HEK293 (cell line): ENCODE measurements at regions not wholly inside any gene's neighbourhood (a gene's known extent, or its start where the extent isn't known, plus 50 kb on each side); places are given as distances from the start of the nearest gene placed in this dataset.

Experiments used
- CTCF ChIA-PET: fragments of 350-600 bp; formaldehyde crosslinking; extraction: SDS; loops from one replicate; lab custom pipeline; 2021; ENCODE audit warnings: antibody characterized with exemption; lab: Yijun Ruan, JAX
- POLR2A ChIA-PET: fragments of 300-600 bp; formaldehyde crosslinking; extraction: SDS; loops from one replicate; lab custom pipeline; 2020; ENCODE audit warnings: antibody characterized with exemption, inconsistent platforms; lab: Yijun Ruan, JAX
- H3K27ac ChIP-seq: fragments of 200-500 bp; sonication (Bioruptor generic); 2 replicates; pipeline ENCODE4 v1.5.1; 2014; ENCODE audit warnings: low read depth, low read length, control low read depth, inconsistent platforms; ENCODE audit errors: extremely low read depth
- H3K36me3 ChIP-seq, 2 experiments: fragments of 200-500 bp in 1 of 2; sonication (Bioruptor generic) in 1 of 2; 1 replicate in 1 of 2; 2 replicates in 1 of 2; pipeline ENCODE4 v1.5.1; 2014 to 2017; ENCODE audit warnings: inconsistent platforms in 2 of 2, low read length in 2 of 2; ENCODE audit not compliant: control insufficient read depth in 2 of 2, insufficient read depth in 1 of 2
- H3K4me1 ChIP-seq: fragments of 200-500 bp; sonication (Bioruptor generic); 2 replicates; pipeline ENCODE4 v1.5.1; 2014; ENCODE audit warnings: mild to moderate bottlenecking, low read length, inconsistent platforms; ENCODE audit not compliant: control insufficient read depth, insufficient read depth
- H3K4me3 ChIP-seq: 2 replicates; pipeline ENCODE4 v1.5.1; 2011; ENCODE audit warnings: low read depth, mild to moderate bottlenecking, control low read depth, low read length, moderate library complexity
- H3K9me3 ChIP-seq: fragments of 200-500 bp; sonication (Bioruptor generic); 2 replicates; pipeline ENCODE4 v1.5.1; 2014; ENCODE audit warnings: low read depth, low read length, inconsistent platforms; ENCODE audit not compliant: control insufficient read depth, insufficient read depth
- ELK4 ChIP-seq: IDR thresholded peaks from 2 replicates; pipeline ENCODE4 v1.6.1; 2011; ENCODE audit warnings: mild to moderate bottlenecking, low read depth, low read length, borderline replicate concordance
- KLF10 ChIP-seq: fragments of 450-650 bp; IDR thresholded peaks from 2 replicates; pipeline ENCODE4 v1.5.1; 2018; ENCODE audit warnings: missing biosample characterization, mild to moderate bottlenecking, missing genetic modification characterization
- KLF8 ChIP-seq: fragments of 450-650 bp; formaldehyde crosslinking; IDR thresholded peaks from 2 replicates; pipeline ENCODE4 v1.5.1; 2016; ENCODE audit warnings: missing biosample characterization, missing genetic modification characterization
- MZF1 ChIP-seq: fragments of 450-650 bp; formaldehyde crosslinking; IDR thresholded peaks from 2 replicates; pipeline ENCODE4 v1.5.1; 2017; ENCODE audit warnings: missing biosample characterization, missing genetic modification characterization, borderline replicate concordance
- OVOL3 ChIP-seq: fragments of 450-650 bp; formaldehyde crosslinking; IDR thresholded peaks from 2 replicates; pipeline ENCODE4 v1.5.1; 2016; ENCODE audit warnings: missing biosample characterization, missing genetic modification characterization
- TCF7L2 ChIP-seq: IDR thresholded peaks from 2 replicates; pipeline ENCODE4 v1.6.1; 2011; ENCODE audit warnings: low read depth, mild to moderate bottlenecking, inconsistent platforms, low read length, moderate library complexity, borderline replicate concordance
- ZBTB6 ChIP-seq: fragments of 450-650 bp; formaldehyde crosslinking; IDR thresholded peaks from 2 replicates; pipeline ENCODE4 v1.5.1; 2017; ENCODE audit warnings: missing biosample characterization, missing genetic modification characterization
- ZNF114 ChIP-seq: fragments of 450-650 bp; formaldehyde crosslinking; IDR thresholded peaks from 2 replicates; pipeline ENCODE4 v1.5.0; 2017; ENCODE audit warnings: missing biosample characterization, missing genetic modification characterization
- ZNF138 ChIP-seq: fragments of 450-650 bp; formaldehyde crosslinking; IDR thresholded peaks from 2 replicates; pipeline ENCODE4 v1.5.1; 2016; ENCODE audit warnings: missing biosample characterization, missing genetic modification characterization, borderline replicate concordance
- ZNF140 ChIP-seq: fragments of 450-650 bp; formaldehyde crosslinking; IDR thresholded peaks from 2 replicates; pipeline ENCODE4 v1.5.1; 2016; ENCODE audit warnings: missing biosample characterization, missing genetic modification characterization
- ZNF19 ChIP-seq: fragments of 450-650 bp; formaldehyde crosslinking; IDR thresholded peaks from 2 replicates; pipeline ENCODE4; 2016; ENCODE audit warnings: missing biosample characterization, missing genetic modification characterization, low read depth
- ZNF223 ChIP-seq: fragments of 450-650 bp; formaldehyde crosslinking; IDR thresholded peaks from 2 replicates; pipeline ENCODE4 v1.5.1; 2016; ENCODE audit warnings: missing biosample characterization, missing genetic modification characterization
- ZNF23 ChIP-seq: fragments of 450-650 bp; formaldehyde crosslinking; IDR thresholded peaks from 2 replicates; pipeline ENCODE4 v1.5.1; 2016; ENCODE audit warnings: missing biosample characterization, missing genetic modification characterization, borderline replicate concordance
- ZNF248 ChIP-seq: fragments of 450-650 bp; formaldehyde crosslinking; IDR thresholded peaks from 2 replicates; pipeline ENCODE4 v1.5.1; 2017; ENCODE audit warnings: missing biosample characterization, missing genetic modification characterization
- ZNF311 ChIP-seq: fragments of 450-650 bp; formaldehyde crosslinking; IDR thresholded peaks from 2 replicates; pipeline ENCODE4 v1.5.1; 2017; ENCODE audit warnings: missing biosample characterization, missing genetic modification characterization, borderline replicate concordance
- ZNF37A ChIP-seq: fragments of 450-650 bp; IDR thresholded peaks from 2 replicates; pipeline ENCODE4 v1.5.1; 2018; ENCODE audit warnings: missing biosample characterization, missing genetic modification characterization
- ZNF398 ChIP-seq: fragments of 450-650 bp; formaldehyde crosslinking; IDR thresholded peaks from 2 replicates; pipeline ENCODE4 v1.5.1; 2017; ENCODE audit warnings: missing biosample characterization, missing genetic modification characterization
- ZNF423 ChIP-seq: fragments of 450-650 bp; formaldehyde crosslinking; IDR thresholded peaks from 2 replicates; pipeline ENCODE4 v1.5.1; 2016; ENCODE audit warnings: missing biosample characterization, missing genetic modification characterization
- ZNF426 ChIP-seq: fragments of 450-650 bp; formaldehyde crosslinking; IDR thresholded peaks from 2 replicates; pipeline ENCODE4 v1.5.1; 2017; ENCODE audit warnings: missing biosample characterization, missing genetic modification characterization, mild to moderate bottlenecking, inconsistent platforms, moderate library complexity
- ZNF449 ChIP-seq: fragments of 450-650 bp; formaldehyde crosslinking; IDR thresholded peaks from 2 replicates; pipeline ENCODE4 v1.5.1; 2017; ENCODE audit warnings: missing biosample characterization, mild to moderate bottlenecking, missing genetic modification characterization, moderate library complexity
- ZNF48 ChIP-seq: fragments of 450-650 bp; formaldehyde crosslinking; IDR thresholded peaks from 2 replicates; pipeline ENCODE4 v1.5.1; 2016; ENCODE audit warnings: missing biosample characterization, missing genetic modification characterization
- ZNF510 ChIP-seq: fragments of 450-650 bp; formaldehyde crosslinking; IDR thresholded peaks from 2 replicates; pipeline ENCODE4 v1.5.1; 2018; ENCODE audit warnings: mild to moderate bottlenecking, missing genetic modification characterization, missing biosample characterization; ENCODE audit not compliant: insufficient replicate concordance
- ZNF626 ChIP-seq: fragments of 450-650 bp; sonication (Bioruptor Pico); formaldehyde crosslinking; IDR thresholded peaks from 2 replicates; pipeline ENCODE4 v1.5.1; 2018; ENCODE audit warnings: missing biosample characterization, missing genetic modification characterization, inconsistent platforms
- ZNF639 ChIP-seq: fragments of 450-650 bp; formaldehyde crosslinking; IDR thresholded peaks from 2 replicates; pipeline ENCODE4 v1.5.1; 2016; ENCODE audit warnings: missing biosample characterization, missing genetic modification characterization
- ZNF701 ChIP-seq: fragments of 450-650 bp; formaldehyde crosslinking; IDR thresholded peaks from 2 replicates; pipeline ENCODE4 v1.5.1; 2016; ENCODE audit warnings: missing biosample characterization, missing genetic modification characterization
- ZNF707 ChIP-seq: fragments of 450-650 bp; formaldehyde crosslinking; IDR thresholded peaks from 2 replicates; pipeline ENCODE4 v1.5.1; 2016; ENCODE audit warnings: missing biosample characterization, missing genetic modification characterization
- ZNF747 ChIP-seq: fragments of 450-650 bp; formaldehyde crosslinking; IDR thresholded peaks from 2 replicates; pipeline ENCODE4 v1.5.1; 2016; ENCODE audit warnings: missing biosample characterization, missing genetic modification characterization
- ZXDB ChIP-seq: fragments of 450-650 bp; formaldehyde crosslinking; IDR thresholded peaks from 2 replicates; pipeline ENCODE4 v1.5.1; 2016; ENCODE audit warnings: missing biosample characterization, missing genetic modification characterization

GRCh38 chr18:39845106-39845505 lies 2109.9 kb upstream of the PIK3C3 start:
- ChIA-PET POLR2A (no interaction called here), CTCF (no interaction called here)
- Histone ChIP-seq H3K36me3 (no peaks in the 10 kb centered on the region), H3K4me3 (no peak overlapping the region), H3K9me3 (no peaks in the 10 kb centered on the region), H3K4me1 (no peaks in the 10 kb centered on the region), H3K27ac (no peak overlapping the region)
- TF ChIP-seq ZXDB (tag by site-specific recombination) (no peak), ZNF707 (no peak), KLF8 (tag by site-specific recombination) (no peak), ZNF140 (tag by site-specific recombination) (no peak), ZNF223 (no peak), ZNF510 (tag by site-specific recombination) (no peak)

GRCh38 chr18:39843546-39843945 lies 2111.5 kb upstream of the PIK3C3 start:
- Histone ChIP-seq H3K4me1 (no peaks in the 10 kb centered on the region), H3K36me3 (no peaks in the 10 kb centered on the region), H3K9me3 (no peaks in the 10 kb centered on the region), H3K27ac (no peak overlapping the region), H3K4me3 (no peak overlapping the region)
- POLR2A ChIA-PET, result no interaction called here
- CTCF ChIA-PET, result no interaction called here
- TF ChIP-seq TCF7L2, result no peak
- TF ChIP-seq ELK4, result no peak
- no peak for TF ChIP-seq ZNF48
- TF ChIP-seq MZF1, result no peak
- TF ChIP-seq ZNF639 (tag by site-specific recombination), result no peak
- no peak for TF ChIP-seq ZNF426
- TF ChIP-seq ZNF423 (tag by site-specific recombination), result no peak
- no peak for TF ChIP-seq ZNF248 (tag by site-specific recombination)
- no peak for TF ChIP-seq OVOL3 (tag by site-specific recombination)
- no peak for TF ChIP-seq ZNF747 (tag by site-specific recombination)
- no peak for TF ChIP-seq ZNF138 (tag by site-specific recombination)
- no peak for TF ChIP-seq ZNF626 (tag by site-specific recombination)
- TF ChIP-seq ZNF114 (tag by site-specific recombination), result no peak
- no peak for TF ChIP-seq ZNF398
- no peak for TF ChIP-seq ZNF140 (tag by site-specific recombination)

- Histone ChIP-seq H3K4me3 (no peak overlapping the region), H3K9me3 (no peaks in the 10 kb centered on the region), H3K4me1 (no peaks in the 10 kb centered on the region), H3K36me3 (no peaks in the 10 kb centered on the region), H3K27ac (no peak overlapping the region)
- CTCF ChIA-PET, result interaction anchor here (0.8 to 1.5 kb wide), 2 partner anchors 10 to 11 kb away, joined by 3 to 4 read pairs; no protein-coding TSS in a partner anchor
- POLR2A ChIA-PET, result no interaction called here
- TF ChIP-seq ZNF311 (tag by site-specific recombination) (no peak), ZNF23 (tag by site-specific recombination) (no peak), ZNF701 (tag by site-specific recombination) (no peak), ZNF37A (tag by site-specific recombination) (no peak), ZNF449 (no peak), ZNF510 (tag by site-specific recombination) (no peak), ZBTB6 (tag by site-specific recombination) (no peak), KLF10 (no peak), ZNF19 (tag by site-specific recombination) (no peak)
Observed at GRCh38 chr18:39842366-39842914, 2112.6 kb upstream of the PIK3C3 start.
